ENCODE measurements at regions not wholly inside any gene's neighbourhood (a gene's known extent, or its start where the extent isn't known, plus 50 kb on each side); places are given as distances from the start of the nearest gene placed in this dataset.
"Not testable (repeated sequence)": the region's sequence is repeated elsewhere in the genome, so short reads cannot be mapped to it uniquely, and the experiment has no call there.

DNA sequence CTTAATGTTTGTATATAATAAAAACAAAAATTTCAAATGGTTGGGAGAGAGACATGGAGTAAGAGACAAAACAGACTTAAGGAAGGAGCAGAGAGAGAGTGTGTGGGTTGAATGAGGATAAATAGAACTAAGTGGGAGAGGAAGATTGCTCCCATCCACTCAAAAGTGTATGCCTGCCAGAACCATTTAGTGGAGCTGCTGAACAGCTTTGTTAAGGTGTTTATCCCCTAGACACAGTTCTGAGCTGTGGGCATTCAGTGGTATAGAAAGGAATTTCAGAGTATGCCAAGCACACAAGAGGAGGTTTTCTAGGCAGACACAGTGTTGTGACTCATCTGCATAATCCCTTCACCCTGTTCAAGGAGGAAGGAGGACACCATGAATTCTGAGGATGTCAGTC is 508.6 kb upstream of the EPHA5 start:
- no peak for DNase-seq (ENCODE audit: low read depth)

- no peak for DNase-seq (ENCODE audit: low read depth)
These were observed 499.1 kb upstream of the EPHA5 start for GRCh38 chr4:66169341-66169740.

DNA sequence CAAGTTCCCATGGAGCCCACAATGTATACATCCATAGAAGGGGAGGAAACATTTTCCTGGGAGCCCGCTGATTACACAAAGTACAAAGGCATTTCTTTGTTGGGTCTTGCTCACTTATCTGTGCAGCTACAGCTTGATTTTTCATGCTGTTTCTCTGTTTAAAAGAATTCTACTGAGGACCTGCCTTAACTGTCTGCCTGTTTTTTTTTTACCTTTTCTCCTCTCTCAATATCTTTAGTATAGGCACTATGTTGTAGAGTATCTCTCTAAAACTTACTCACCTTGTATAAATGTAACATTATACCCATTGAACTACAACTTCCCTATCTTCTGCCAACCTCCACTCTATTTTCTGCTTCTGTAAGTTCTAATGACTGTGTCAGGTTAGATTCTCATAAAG is 494.6 kb upstream of the EPHA5 start:
- DNase-seq (ENCODE audit: low read depth) = no peak

DNA sequence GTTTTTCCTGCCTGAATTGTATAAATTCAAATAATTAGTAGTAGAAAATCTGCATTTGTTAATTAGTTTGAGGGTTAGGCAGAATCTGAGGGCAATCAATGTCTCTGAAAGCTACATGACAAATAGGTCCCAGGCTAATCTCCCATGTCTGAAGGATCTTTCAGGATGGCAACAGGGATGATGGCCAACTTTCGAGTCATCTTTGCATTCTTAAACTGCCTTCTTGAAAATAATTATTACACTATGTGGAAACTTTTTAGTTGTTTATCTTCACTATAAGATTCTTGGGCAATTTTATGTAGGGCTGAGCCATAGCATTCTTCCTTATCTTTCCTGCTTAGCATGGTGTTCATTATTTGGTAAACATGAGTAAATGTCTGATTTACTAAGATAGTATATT is 490.3 kb upstream of the EPHA5 start:
- no peak for DNase-seq (ENCODE audit: low read depth)

DNA sequence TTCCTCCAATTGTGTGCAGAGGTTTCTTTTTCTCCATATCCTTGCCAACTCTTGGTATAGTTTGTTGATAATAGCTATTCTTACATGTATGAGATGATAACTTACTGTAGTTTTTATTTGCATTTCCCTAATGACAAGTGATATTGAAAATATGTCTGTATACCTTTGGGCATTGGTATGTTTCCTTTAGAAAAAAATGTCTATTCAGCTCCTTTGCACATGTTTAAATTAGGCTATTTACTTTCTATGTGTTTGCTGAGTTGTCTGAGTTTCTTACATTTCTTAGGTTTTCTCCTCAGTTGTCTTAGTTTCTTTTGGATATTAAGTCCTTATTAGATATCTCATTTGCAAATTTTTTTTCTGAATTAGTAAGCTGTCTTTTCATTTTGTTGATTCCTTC is 487.3 kb upstream of the EPHA5 start:
- no peak for DNase-seq (ENCODE audit: low read depth)

DNA sequence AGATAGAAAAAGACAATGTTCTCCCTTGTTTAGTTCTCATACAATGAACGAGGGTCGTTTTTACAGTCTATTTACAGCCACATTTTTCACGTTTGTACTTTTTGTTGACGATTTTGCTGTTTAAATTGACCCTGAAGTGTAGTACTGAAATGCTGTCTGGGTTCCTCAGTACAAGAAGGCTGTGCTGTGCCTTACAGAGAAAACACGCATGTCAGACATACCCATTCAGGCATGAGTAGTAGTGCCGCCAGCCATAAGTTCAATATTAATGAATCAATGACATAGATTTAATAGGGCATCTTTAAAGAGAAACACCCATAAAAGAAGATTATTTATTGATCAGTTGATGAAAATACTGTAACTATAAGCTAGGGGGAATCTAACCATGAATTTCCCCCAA is 459.8 kb upstream of the EPHA5 start:
- DNase-seq (ENCODE audit: low read depth) = no peak

- no peak for DNase-seq (ENCODE audit: low read depth)
These were observed 453.6 kb upstream of the EPHA5 start for GRCh38 chr4:66123831-66124413.

DNA sequence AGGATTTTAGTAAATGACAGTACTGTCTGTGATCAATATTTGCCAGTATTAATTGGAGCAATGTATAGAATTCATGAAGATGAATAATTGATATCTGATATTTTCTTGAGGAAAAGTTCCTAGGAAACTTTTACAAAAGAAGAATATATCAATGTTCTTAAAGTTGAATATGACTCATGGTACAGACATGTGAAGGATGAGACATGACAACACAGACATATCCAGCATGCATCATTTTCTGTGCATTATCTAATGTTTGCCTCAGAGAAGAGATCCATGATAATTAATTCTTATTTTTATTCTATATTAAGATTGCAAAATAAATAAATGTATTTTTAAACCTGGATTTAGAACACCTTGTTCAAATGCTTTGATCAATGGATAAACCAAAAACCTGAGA is 452.9 kb upstream of the EPHA5 start:
- no peak for DNase-seq (ENCODE audit: low read depth)

DNA sequence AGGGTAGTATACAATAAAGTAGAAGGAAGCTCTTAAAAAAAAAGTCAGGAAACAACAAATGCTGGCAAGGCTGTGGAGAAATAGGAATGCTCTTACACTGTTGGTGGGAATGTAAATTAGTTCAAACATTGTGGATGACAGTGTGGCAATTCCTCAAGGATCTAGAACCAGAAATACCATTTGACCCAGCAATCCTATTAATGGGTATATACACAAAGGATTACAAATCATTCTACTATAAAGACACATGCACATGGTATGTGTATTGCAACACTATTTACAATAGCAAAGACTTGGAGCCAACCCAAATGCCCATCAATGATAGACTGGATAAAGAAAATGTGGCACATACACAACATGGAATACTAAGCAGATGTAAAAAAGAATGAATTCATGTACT is 444.9 kb upstream of the EPHA5 start:
- DNase-seq (ENCODE audit: low read depth) = not testable (repeated sequence)

- DNase-seq (ENCODE audit: low read depth) = no peak
These were observed 438.6 kb upstream of the EPHA5 start for GRCh38 chr4:66108898-66109297.

DNA sequence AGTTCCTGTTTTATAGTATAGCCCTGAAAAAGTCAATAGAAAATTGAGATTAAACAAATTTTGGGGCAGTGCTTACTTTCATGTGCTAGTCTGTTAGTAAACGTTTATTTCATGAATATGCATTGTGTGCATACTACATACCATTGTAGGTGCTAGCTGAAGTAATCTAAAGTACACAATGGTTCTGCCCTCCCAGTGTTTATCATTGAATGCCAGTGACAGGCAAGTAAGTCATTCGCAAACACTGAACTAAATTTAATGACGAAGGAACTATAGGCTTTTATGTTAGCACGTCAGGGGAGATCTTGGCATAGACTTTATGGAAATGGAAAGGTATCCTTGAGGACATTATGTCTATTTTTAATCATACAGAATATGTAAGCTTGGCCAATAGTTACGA is 426.9 kb upstream of the EPHA5 start:
- no peak for DNase-seq (ENCODE audit: low read depth)

GRCh38 chr4:66095065-66095464 is 424.8 kb upstream of the EPHA5 start:
- no peak for DNase-seq (ENCODE audit: low read depth)

DNA sequence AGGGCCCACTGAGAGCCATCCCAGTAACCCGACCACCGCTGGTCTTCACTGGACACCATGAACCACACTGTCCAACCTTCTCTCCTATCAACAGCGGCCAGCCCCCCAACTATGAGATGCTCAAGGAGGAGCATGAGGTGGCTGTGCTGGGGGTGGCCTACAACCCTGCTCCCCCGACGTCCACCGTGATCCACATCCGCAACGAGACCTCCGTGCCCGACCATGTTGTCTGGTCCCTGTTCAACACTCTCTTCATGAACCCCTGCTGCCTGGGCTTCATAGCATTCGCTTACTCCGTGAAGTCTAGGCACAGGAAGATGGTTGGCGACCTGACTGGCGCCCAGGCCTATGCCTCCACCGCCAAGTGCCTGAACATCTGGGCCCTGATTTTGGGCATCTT is 423.8 kb upstream of the EPHA5 start:
- DNase-seq (ENCODE audit: low read depth) = no peak

- DNase-seq (ENCODE audit: low read depth) = no peak
These were observed 421.5 kb upstream of the EPHA5 start for GRCh38 chr4:66091786-66092185.

GRCh38 chr4:66073961-66074360 is 403.7 kb upstream of the EPHA5 start:
- DNase-seq (ENCODE audit: low read depth) = no peak

GRCh38 chr4:66071911-66072310 is 401.6 kb upstream of the EPHA5 start:
- no peak for DNase-seq (ENCODE audit: low read depth)

GRCh38 chr4:66062921-66063320 is 392.6 kb upstream of the EPHA5 start:
- no peak for DNase-seq (ENCODE audit: low read depth)

DNA sequence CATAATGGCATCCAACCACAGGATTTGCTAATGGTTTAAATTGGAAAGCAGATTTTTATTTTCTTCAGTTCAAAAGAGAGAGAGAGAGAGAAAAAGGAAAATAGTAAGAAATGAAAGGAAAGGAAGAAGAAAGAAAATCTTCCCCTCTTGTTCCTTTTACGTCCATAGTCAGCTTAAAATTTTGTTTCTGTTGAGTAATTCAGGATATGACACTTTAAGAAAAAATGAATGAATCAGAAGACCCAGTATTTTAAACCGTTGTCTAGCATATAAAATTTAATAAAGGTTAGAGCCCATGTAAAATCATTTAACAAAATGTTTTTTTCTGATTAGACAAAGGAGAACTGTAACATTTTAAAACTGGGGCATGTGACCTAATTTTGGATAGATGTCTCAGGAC is 391.8 kb upstream of the EPHA5 start:
- no peak for DNase-seq (ENCODE audit: low read depth)

DNA sequence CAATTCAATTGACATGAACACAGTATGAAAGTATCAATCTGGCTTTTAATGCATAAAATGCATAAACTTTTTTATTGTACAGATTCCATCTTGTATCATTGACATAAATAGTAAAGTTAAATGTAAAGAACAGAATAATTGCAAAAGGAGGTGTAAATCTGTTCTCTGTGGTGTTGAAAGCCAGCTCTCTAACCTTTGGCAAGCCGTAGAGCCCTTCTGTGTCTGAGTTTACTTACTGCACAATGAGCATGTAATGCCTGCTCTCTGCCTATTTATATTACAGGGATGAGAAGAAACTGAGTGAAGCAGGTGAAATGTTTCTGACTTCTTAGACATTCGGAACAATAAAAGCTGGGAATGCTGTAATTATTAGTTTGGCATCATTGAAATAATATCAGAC is 389.3 kb upstream of the EPHA5 start:
- DNase-seq (ENCODE audit: low read depth) = no peak

GRCh38 chr4:66059136-66059535 is 388.8 kb upstream of the EPHA5 start:
- DNase-seq (ENCODE audit: low read depth) = no peak

GRCh38 chr4:66055999-66056398 is 385.7 kb upstream of the EPHA5 start:
- no peak for DNase-seq (ENCODE audit: low read depth)

DNA sequence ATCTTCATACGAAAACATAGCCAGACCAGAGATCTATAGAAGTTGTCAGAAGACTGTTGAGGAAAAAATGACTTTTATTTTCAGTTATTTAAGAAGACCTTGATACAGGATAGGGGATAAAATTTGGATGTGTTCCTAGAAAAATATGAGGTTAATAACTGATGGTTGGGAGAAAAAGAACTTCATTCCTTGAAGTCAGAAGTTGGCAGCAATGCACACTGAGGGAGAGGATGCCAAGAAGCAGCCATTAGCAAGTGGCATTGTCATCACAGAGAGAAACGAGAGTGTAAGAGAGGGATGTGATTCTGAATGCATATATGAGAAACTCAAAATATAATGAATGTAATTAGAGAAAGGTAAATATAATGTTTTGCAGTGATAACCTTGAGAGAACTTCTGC is 382.1 kb upstream of the EPHA5 start:
- DNase-seq (ENCODE audit: low read depth) = no peak

DNA sequence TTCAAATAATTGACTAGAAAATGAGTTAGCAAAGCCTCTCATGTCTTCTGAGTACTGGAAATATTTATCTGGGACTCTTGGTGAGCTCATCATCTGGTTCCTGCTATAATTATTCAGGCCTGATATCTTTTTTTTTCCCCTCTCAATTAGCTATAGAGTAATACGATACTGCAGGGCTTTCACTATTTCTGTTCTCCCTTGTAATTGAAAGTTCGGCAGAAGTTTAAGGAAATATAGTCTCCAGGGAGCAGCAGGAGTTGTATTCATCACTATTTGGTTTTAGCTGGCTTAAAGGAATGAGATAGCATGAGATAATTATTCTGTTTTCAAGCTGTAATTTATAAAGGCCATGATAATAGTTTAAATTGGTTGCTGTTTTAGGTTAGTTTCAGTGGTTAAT is 378.6 kb upstream of the EPHA5 start:
- DNase-seq (ENCODE audit: low read depth) = no peak

DNA sequence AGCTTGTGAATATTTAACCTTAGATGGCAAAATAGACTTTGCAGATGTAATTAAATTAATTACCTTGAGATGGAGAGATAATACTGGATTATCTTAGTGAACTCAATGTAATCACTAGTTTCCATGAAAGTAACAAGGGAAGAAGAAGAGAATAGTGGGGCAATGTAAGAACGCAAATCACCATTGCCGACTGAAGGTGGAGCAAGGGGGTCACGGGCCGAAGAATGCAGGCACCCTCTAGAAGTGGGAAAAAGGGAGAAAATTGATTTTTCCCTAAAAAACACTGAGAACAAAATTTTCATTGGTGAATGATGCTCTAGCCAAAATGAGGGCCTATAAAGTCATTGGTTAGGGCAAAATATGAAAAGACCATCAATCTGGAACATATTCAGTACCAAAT is 375.6 kb upstream of the EPHA5 start:
- no peak for DNase-seq (ENCODE audit: low read depth)

DNA sequence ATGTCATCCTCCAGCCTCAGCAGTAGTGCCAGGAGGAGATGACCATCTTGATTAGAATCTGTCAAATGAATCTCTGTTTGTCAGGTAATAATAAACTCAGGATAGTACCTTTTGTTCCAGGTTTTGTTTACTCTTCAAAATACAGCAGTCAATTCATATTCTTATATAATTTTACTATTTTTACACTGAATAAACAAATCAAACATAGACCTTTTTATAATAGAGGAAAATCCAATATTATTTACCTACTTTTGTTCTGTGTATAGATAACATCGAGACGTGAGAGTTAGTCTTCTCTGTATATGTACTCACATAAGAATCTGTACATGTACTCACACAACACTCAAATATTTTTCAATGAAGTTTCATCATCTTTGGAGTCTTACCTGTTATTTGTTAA is 365.4 kb upstream of the EPHA5 start:
- no peak for DNase-seq (ENCODE audit: low read depth)
